D721Med (cell line): ENCODE measurements at regions not wholly inside any gene's neighbourhood (a gene's known extent, or its start where the extent isn't known, plus 50 kb on each side); places are given as distances from the start of the nearest gene placed in this dataset.

ENCODE experiments used
- DNase-seq: peaks from one replicate; pipeline ENCODE4 v3.0.0; 2011; ENCODE audit warnings: low spot score; ENCODE audit not compliant: insufficient read length
- FAIRE-seq: peaks from 2 replicates; lab custom pipeline; 2011; peaks lifted over from hg19 to GRCh38; lab: Jason Lieb, UNC
- TF ChIP-seq, protein P1 (sequence below): IDR thresholded peaks from 2 replicates; pipeline ENCODE4 v1.5.1; 2012; ENCODE audit warnings: mild to moderate bottlenecking, control low read depth; ENCODE audit not compliant: insufficient read depth; ENCODE audit errors: missing control alignments

DNA sequence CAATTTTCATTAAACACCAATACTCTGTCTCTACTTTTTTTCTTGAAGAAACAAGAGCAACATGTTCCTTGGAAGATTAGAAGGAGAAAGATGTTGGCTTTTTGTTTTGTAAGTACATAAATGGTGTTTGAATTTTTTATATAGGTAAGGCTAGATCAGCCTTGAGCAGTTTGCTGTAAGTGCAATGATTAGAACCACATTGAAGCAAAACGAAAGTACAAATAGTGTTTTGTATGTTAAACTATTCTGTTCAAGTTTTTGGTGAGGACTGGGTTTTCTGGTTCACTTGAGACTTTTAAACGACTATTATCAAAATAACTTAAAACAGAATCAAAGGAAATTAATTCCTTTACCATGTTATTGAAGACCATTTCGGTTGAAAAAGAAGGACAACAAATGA is 162.9 kb upstream of the NRP1 start:
- FAIRE-seq = no peak
- no peak for DNase-seq
- TF ChIP-seq, protein P1, sequence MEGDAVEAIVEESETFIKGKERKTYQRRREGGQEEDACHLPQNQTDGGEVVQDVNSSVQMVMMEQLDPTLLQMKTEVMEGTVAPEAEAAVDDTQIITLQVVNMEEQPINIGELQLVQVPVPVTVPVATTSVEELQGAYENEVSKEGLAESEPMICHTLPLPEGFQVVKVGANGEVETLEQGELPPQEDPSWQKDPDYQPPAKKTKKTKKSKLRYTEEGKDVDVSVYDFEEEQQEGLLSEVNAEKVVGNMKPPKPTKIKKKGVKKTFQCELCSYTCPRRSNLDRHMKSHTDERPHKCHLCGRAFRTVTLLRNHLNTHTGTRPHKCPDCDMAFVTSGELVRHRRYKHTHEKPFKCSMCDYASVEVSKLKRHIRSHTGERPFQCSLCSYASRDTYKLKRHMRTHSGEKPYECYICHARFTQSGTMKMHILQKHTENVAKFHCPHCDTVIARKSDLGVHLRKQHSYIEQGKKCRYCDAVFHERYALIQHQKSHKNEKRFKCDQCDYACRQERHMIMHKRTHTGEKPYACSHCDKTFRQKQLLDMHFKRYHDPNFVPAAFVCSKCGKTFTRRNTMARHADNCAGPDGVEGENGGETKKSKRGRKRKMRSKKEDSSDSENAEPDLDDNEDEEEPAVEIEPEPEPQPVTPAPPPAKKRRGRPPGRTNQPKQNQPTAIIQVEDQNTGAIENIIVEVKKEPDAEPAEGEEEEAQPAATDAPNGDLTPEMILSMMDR = no peak

DNA sequence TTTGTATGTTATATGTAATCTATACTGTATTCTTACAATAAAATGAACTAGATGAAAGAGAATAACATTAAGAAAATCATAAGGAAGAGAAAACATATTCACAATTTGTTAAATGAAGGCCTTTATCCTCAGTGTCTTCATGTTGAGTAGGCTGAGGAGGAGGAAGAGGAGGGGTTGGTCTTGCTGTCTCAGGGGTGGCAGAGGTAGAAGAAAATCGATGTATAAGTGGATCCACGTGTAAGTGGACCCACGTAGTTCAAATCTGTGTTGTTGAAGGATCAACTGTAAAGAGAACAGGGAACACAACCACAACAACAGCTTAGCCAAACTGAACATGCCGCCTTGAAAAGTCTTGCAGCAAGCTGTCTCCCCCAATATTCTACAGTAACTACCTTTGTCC is 161.6 kb upstream of the NRP1 start:
- TF ChIP-seq, protein P1 = no peak
- FAIRE-seq = no peak
- DNase-seq = no peak

DNA sequence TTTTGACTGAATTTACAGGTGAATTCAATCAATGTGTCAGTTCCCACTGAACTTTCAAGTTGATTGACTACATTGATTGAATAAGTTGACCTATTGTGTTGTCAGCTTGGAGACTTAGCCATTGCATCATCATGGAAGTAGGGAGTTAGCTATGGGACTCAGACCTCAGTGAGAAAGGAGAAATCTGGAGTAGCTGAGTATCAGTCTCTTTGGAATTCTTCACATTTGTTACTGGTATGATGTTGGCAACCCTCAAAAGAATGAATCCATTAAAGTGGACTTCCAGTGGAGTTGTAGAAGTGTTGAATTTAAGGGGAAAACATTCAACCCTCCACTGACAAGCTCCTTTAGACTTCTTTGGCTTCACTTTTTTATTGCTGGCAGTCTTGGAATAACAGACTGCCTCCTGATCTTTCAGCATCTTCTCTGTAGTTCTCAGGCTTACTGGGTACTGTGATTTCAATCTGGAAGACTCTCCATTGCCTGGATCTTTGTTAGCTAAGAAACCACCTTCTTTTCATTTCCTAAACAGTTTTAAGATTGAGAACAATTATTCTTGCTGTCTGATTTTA is 160.3 kb upstream of the NRP1 start:
- FAIRE-seq = no peak
- TF ChIP-seq, protein P1 = no peak
- no peak for DNase-seq

DNA sequence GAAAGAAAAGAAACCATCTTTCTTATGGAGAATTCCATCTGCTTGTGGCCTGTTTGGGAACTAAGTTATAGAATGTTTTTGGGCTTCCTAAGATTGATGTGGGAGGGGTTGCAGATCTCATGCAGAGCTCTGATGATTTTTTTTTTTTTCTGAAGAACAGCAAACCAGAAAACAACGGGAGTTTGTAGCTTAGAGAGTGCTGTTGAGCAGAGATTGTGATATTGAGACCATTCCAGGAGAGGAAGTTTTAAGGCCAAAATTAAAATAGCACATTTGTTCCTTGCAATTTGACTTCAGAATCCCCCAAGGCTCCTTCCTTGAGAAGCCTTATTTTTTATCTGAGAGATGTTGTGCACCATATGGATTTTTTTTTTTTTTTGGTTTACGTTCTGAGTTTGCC is 159.5 kb upstream of the NRP1 start:
- DNase-seq = no peak
- no peak for FAIRE-seq
- TF ChIP-seq, protein P1 = no peak

DNA sequence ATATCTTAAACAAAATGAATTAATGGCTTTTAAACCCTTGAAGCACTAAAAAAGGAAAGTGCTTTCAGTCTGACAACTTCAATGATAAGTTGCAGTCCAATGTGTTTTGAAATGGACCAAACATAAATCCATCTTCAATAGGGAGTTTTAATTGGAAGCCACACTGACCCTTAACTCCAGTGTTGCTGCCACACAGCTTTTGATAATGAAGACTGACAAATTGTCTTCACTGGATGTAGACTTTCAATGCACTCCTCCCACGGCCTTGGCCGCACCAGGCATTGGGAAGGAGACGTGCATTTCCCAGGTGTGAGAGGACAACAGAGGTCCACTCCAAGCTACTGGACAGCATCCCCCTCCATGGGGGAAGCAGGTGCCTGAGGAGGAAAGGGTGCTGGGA is 159.0 kb upstream of the NRP1 start:
- FAIRE-seq (no peak), DNase-seq (no peak)
- TF ChIP-seq, protein P1 = no peak

DNA sequence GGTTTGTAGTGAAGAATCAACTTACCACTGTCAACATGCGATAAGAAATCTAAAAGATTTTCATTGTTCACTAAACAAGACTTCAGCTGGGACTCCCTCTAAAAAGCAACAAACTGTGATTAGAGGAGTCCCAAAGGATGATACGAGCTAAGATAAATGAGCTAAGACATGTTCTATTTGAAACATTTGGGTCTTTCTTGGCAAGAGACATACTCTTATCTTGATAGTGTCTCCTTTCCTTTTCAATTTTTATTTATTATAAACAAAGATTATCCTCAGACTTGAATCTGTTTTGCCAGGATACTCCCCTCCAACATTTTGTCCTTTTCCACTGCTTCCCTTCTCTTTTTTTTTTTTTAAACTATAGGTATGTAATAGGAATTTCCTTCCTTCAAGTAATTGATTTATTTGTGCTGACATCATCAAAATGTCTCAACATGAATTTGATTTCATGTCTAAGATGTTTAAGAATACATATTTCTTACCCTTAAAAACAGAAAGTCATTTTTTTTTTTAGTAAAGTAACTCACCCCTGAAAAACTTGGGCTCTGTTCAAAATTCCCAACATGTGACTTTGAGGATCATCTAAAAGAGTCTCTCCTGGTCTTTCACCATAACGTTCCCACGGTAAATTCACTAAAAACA is 158.4 kb upstream of the NRP1 start:
- TF ChIP-seq, protein P1 = no peak
- no peak for DNase-seq
- FAIRE-seq = no peak

DNA sequence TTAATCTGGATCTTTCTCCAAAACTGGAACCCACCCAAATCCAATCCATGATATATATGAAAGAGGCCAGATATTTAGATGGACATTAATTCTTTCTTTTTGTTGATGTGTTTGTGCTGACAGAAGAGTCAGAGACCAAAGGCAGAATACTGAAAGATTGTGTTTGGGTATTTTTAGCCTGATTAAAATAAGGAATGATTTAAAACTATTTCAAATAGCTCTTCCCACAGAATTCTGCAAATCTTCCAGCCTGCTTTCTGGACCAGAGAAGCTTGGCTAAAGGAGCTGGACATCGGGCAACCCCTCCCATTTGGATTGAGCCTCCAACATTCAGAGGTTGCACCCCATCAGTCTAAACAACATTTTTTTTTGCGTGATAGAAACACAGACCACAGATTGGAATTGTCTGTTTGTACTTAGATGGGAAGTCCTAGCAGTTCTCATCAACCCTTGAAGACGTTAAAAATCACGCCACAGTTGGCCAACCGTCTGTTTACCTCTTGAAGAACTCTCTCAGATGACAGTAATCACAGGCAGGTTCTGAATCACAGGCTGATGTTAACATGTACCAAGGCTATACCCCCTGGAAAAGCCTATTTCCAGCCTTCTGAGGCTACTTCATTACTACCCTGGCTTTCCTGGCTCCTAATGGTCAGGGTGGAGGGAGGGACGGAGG is 155.2 kb upstream of the NRP1 start:
- DNase-seq (no peak), FAIRE-seq (no peak)
- TF ChIP-seq, protein P1 = no peak
